AG09319 (cell line): ENCODE measurements at regions not wholly inside any gene's neighbourhood (a gene's known extent, or its start where the extent isn't known, plus 50 kb on each side); places are given as distances from the start of the nearest gene placed in this dataset.

Experiments used
- DNase-seq: peaks from one replicate; pipeline ENCODE4 v3.0.0-alpha.2; 2010; ENCODE audit warnings: low read depth; ENCODE audit errors: extremely low read depth
- CTCF ChIP-seq: IDR thresholded peaks from 2 replicates; pipeline ENCODE4 v1.5.1; 2011; ENCODE audit warnings: low read depth, mild to moderate bottlenecking, inconsistent platforms, low read length, moderate library complexity

- no peak for TF ChIP-seq CTCF
- no peak for DNase-seq
Observed at GRCh38 chr3:34261001-34261385, 462.6 kb downstream of the PDCD6IP start.

- no peak for DNase-seq
- no peak for TF ChIP-seq CTCF
Observed at GRCh38 chr3:34263101-34263621, 464.7 kb downstream of the PDCD6IP start.

- DNase-seq: no peak
- no peak for TF ChIP-seq CTCF
Observed at GRCh38 chr3:34264337-34265041, 466.1 kb downstream of the PDCD6IP start.

GRCh38 chr3:34267088-34267487, 468.7 kb downstream of the PDCD6IP start:
- DNase-seq: no peak
- no peak for TF ChIP-seq CTCF

- no peak for DNase-seq
Observed at GRCh38 chr3:34268032-34268709, 469.7 kb downstream of the PDCD6IP start.

GRCh38 chr3:34275811-34276210, 477.4 kb downstream of the PDCD6IP start:
- no peak for DNase-seq
- no peak for TF ChIP-seq CTCF

More at GRCh38 chr3:34268032-34268709, 469.7 kb downstream of the PDCD6IP start:
- TF ChIP-seq CTCF: no peak

- no peak for TF ChIP-seq CTCF
- DNase-seq: no peak
Observed at GRCh38 chr3:34276342-34276741, 477.9 kb downstream of the PDCD6IP start.
